GM06990 (cell line): ENCODE measurements at regions not wholly inside any gene's neighbourhood (a gene's known extent, or its start where the extent isn't known, plus 50 kb on each side); places are given as distances from the start of the nearest gene placed in this dataset.

Source experiments
- DNase-seq: peaks from one replicate; pipeline ENCODE4 v3.0.0-alpha.2; 2011; ENCODE audit not compliant: insufficient read length; ENCODE audit errors: extremely low read depth
- H3K27me3 ChIP-seq: replicated peaks from 2 replicates; pipeline ENCODE4 v1.6.0; 2011; ENCODE audit warnings: low read length; ENCODE audit not compliant: control insufficient read depth, insufficient read depth
- H3K36me3 ChIP-seq: 2 replicates; pipeline ENCODE4 v1.5.1; 2011; ENCODE audit warnings: low read length; ENCODE audit not compliant: control insufficient read depth, insufficient read depth
- H3K4me3 ChIP-seq: replicated peaks from 2 replicates; pipeline ENCODE4 v1.5.1; 2011; ENCODE audit warnings: low read depth, mild to moderate bottlenecking, control low read depth, low read length
- CTCF ChIP-seq: IDR thresholded peaks from 2 replicates; pipeline ENCODE4 v1.5.1; 2011; ENCODE audit warnings: low read length, control low read depth, mild to moderate bottlenecking, inconsistent platforms; ENCODE audit not compliant: insufficient read depth, poor library complexity, severe bottlenecking

GRCh38 chr9:38306899-38307298 lies 85.6 kb upstream of the ALDH1B1 start:
- no peak for TF ChIP-seq CTCF
- DNase-seq: no peak
- Histone ChIP-seq H3K36me3 (no peaks in the 10 kb centered on the region), H3K27me3 (no peaks in the 10 kb centered on the region), H3K4me3 (no peak overlapping the region)

DNA sequence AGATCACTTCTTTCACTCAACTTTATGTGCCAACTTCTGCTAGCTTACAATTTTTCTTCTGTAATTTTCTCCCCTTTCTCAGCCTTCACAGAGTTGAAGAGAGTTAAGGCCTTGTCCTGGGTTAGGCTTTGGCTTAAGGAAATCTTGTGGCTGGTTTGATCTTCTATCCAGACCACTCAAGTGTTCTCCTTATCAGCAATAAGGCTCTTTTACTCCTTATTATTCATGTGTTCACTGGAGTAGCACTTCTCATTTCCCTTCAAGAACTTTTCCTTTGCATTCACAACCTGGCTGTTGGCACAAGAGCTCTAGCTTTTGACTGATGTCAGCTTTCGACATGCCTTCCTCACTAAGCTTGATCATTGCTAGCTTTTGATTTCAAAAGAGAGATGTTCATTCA lies 86.9 kb upstream of the ALDH1B1 start:
- DNase-seq: no peak
- H3K4me3 ChIP-seq: no peak overlapping the region
- no peak for TF ChIP-seq CTCF
- H3K27me3 ChIP-seq: no peaks in the 10 kb centered on the region
- H3K36me3 ChIP-seq: no peaks in the 10 kb centered on the region

DNA sequence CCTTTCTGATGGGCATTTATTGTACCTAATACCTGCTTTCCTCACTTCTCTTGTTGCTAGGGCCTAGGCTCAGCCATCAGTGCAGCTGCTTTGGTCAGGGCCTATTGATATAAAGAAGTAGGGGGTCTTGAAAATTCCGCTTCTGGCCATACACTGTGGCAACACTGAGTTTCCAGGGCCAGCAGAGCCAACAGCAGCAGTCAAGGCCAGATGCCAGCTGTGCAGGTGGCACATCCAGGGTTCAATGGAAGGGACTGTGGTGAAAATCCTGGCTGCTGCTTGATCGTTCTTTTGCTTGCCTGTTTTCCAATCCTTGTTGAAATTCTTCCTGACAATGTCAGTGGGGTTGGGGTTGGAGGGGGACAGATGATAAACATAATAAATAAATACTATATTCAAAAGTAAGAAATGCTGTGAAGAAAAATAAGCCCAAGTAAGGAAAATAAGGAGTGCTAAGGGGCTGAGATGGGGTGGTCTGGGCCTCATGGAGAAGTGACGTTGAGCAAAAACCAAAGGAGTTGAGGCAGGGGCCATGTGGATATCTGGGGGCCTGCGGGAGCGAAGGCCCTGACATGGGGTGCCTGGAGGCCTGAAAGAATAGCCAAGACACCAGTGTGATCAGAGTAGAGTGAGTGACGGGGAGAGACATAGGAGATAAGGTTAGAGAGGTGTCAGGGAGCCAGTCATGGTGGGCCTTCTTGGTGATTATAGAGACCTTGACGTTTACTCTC lies 91.0 kb upstream of the ALDH1B1 start:
- Histone ChIP-seq H3K36me3 (no peaks in the 10 kb centered on the region), H3K4me3 (no peak overlapping the region), H3K27me3 (no peaks in the 10 kb centered on the region)
- TF ChIP-seq CTCF: no peak
- no peak for DNase-seq

- no peak for TF ChIP-seq CTCF
- Histone ChIP-seq H3K36me3 (no peaks in the 10 kb centered on the region), H3K27me3 (no peaks in the 10 kb centered on the region), H3K4me3 (no peak overlapping the region)
- no peak for DNase-seq
Measured at GRCh38 chr9:38299856-38300255, 92.6 kb upstream of the ALDH1B1 start.

DNA sequence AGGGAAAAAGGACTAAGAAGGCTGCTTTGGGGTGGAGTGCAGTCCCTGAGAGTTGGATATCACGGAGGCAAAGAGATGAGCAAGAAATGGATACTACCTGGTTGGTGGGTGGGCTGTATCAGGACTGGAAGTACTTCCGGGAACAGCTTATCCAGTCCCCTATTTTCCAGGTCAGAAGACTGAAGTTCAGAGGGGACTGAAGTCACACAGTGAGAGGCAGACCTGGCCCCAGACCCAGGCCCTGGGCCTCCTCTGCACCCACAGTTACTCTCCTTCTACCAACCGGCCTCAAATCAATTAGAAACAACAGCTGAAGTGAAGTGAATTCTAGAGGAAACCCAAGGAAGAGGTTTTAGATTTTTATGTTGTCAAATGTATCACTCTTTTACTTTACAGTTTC lies 93.6 kb upstream of the ALDH1B1 start:
- no peak for DNase-seq
- Histone ChIP-seq H3K4me3 (no peak overlapping the region), H3K36me3 (no peaks in the 10 kb centered on the region), H3K27me3 (no peaks in the 10 kb centered on the region)
- TF ChIP-seq CTCF: no peak

DNA sequence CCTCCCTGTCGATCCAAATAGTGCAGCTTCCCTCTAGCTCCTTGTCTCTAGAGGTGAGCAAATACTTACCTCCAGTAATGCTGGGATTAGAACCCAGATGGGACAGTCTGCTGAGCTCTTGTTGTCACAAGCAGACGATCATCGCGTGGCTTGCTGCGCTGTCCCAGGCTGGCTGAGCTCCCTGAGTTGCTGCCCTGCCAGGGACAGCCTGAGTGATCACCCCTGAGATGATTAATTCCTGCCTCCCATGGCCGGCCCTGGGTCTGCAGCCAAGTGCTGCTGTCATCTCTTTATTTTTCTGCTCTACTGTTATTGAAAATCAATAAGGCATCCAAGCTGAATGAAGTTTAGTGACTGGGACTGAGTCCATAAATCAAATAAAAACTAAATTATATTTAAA lies 94.0 kb upstream of the ALDH1B1 start:
- DNase-seq: no peak
- no peak overlapping the region for H3K4me3 ChIP-seq
- H3K36me3 ChIP-seq: no peaks in the 10 kb centered on the region
- H3K27me3 ChIP-seq: no peaks in the 10 kb centered on the region
- TF ChIP-seq CTCF: no peak
